NCI-H2196 (cell line): ENCODE measurements at regions not wholly inside any gene's neighbourhood (a gene's known extent, or its start where the extent isn't known, plus 50 kb on each side); places are given as distances from the start of the nearest gene placed in this dataset.

Experiments used
- DNase-seq: peaks from one replicate; lab custom pipeline; 2025; ENCODE audit not compliant: unreplicated experiment; lab: John Stamatoyannopoulos, UW

- DNase-seq: no peak
Observed at GRCh38 chr4:127155555-127155954, 477.2 kb upstream of the INTU start.

- no peak for DNase-seq
Observed at GRCh38 chr4:127162741-127163140, 470.0 kb upstream of the INTU start.

- no peak for DNase-seq
Observed at GRCh38 chr4:127165971-127166370, 466.8 kb upstream of the INTU start.

- DNase-seq: no peak
Observed at GRCh38 chr4:127174201-127174600, 458.6 kb upstream of the INTU start.

- DNase-seq: no peak
Observed at GRCh38 chr4:127174616-127175015, 458.1 kb upstream of the INTU start.

GRCh38 chr4:127179256-127180087, 453.3 kb upstream of the INTU start:
- DNase-seq: no peak

- no peak for DNase-seq
Observed at GRCh38 chr4:127181001-127181400, 451.8 kb upstream of the INTU start.

- DNase-seq: no peak
Observed at GRCh38 chr4:127182687-127183086, 450.1 kb upstream of the INTU start.

- DNase-seq: no peak
Observed at GRCh38 chr4:127188847-127189246, 443.9 kb upstream of the INTU start.

- no peak for DNase-seq
Observed at GRCh38 chr4:127194281-127194680, 438.5 kb upstream of the INTU start.

- no peak for DNase-seq
Observed at GRCh38 chr4:127196655-127197352, 436.0 kb upstream of the INTU start.

GRCh38 chr4:127203562-127204200, 429.1 kb upstream of the INTU start:
- DNase-seq: no peak

- DNase-seq: no peak
Observed at GRCh38 chr4:127204322-127204721, 428.4 kb upstream of the INTU start.

GRCh38 chr4:127209580-127210095, 423.1 kb upstream of the INTU start:
- DNase-seq: no peak

GRCh38 chr4:127210893-127211649, 421.7 kb upstream of the INTU start:
- no peak for DNase-seq

GRCh38 chr4:127211650-127212560, 420.9 kb upstream of the INTU start:
- no peak for DNase-seq

GRCh38 chr4:127212701-127213100, 420.1 kb upstream of the INTU start:
- DNase-seq: no peak

GRCh38 chr4:127214016-127214415, 418.7 kb upstream of the INTU start:
- no peak for DNase-seq

- DNase-seq: no peak
Observed at GRCh38 chr4:127214931-127215330, 417.8 kb upstream of the INTU start.
